GM23338 (cell line): ENCODE measurements at regions not wholly inside any gene's neighbourhood (a gene's known extent, or its start where the extent isn't known, plus 50 kb on each side); places are given as distances from the start of the nearest gene placed in this dataset.

Experiments
- ATAC-seq: fragments of 200-7000 bp; cut with Tn5 transposase; 3 replicates; pipeline ENCODE4 v1.9.1; 2020
- DNase-seq: peaks from one replicate; pipeline ENCODE4 v3.0.0-alpha.2; 2015; ENCODE audit warnings: low spot score
- H2AFZ ChIP-seq: fragments of 200-600 bp; sonication (generic); 2 replicates; pipeline ENCODE4 v1.8.0; 2016; ENCODE audit warnings: antibody characterized with exemption, mild to moderate bottlenecking, moderate library complexity
- H3F3A ChIP-seq: fragments of 200-600 bp; sonication (generic); replicated peaks from 2 replicates; pipeline ENCODE4 v1.8.0; 2017; ENCODE audit warnings: antibody characterized with exemption, mixed run types, low read depth
- H3K27ac ChIP-seq: fragments of 200-600 bp; sonication (generic); 2 replicates; pipeline ENCODE4 v1.6.1; 2016; ENCODE audit warnings: low read depth
- H3K27me3 ChIP-seq: fragments of 200-600 bp; sonication (generic); 2 replicates; pipeline ENCODE4 v1.8.0; 2016; ENCODE audit warnings: mild to moderate bottlenecking, mixed run types, moderate library complexity; ENCODE audit not compliant: insufficient read depth
- H3K36me3 ChIP-seq: fragments of 200-600 bp; sonication (generic); 2 replicates; pipeline ENCODE4 v1.8.0; 2016; ENCODE audit warnings: mild to moderate bottlenecking; ENCODE audit not compliant: insufficient read depth
- H3K4me1 ChIP-seq: fragments of 200-600 bp; sonication (generic); 2 replicates; pipeline ENCODE4 v1.8.0; 2016; ENCODE audit warnings: mild to moderate bottlenecking, moderate library complexity; ENCODE audit not compliant: insufficient read depth
- H3K4me2 ChIP-seq: fragments of 200-600 bp; sonication (generic); 2 replicates; pipeline ENCODE4 v1.7.1; 2017; ENCODE audit warnings: mixed run types
- H3K4me3 ChIP-seq: fragments of 200-600 bp; sonication (generic); 2 replicates; pipeline ENCODE4 v1.6.1; 2016; ENCODE audit warnings: mixed run types
- H3K79me2 ChIP-seq: fragments of 200-600 bp; sonication (generic); replicated peaks from 2 replicates; pipeline ENCODE4 v1.8.0; 2017; ENCODE audit warnings: mild to moderate bottlenecking; ENCODE audit not compliant: insufficient read depth
- H3K9me2 ChIP-seq: fragments of 200-600 bp; sonication (generic); 2 replicates; pipeline ENCODE4 v1.8.0; 2017; ENCODE audit not compliant: insufficient read depth
- H4K20me1 ChIP-seq: fragments of 200-600 bp; sonication (generic); replicated peaks from 2 replicates; pipeline ENCODE4 v1.8.0; 2017; ENCODE audit warnings: mild to moderate bottlenecking; ENCODE audit not compliant: insufficient read depth
- H3K27ac Mint-ChIP-seq: 2 replicates; pipeline ENCODE4 v1.8.0; 2020; ENCODE audit warnings: inconsistent platforms, mild to moderate bottlenecking, moderate library complexity, mixed read lengths
- H3K27me3 Mint-ChIP-seq: 3 replicates; pipeline ENCODE4 v1.8.0; 2022; ENCODE audit warnings: low read depth, mild to moderate bottlenecking, moderate library complexity, mixed read lengths, inconsistent platforms; ENCODE audit not compliant: insufficient read depth, poor library complexity
- H3K36me3 Mint-ChIP-seq: 3 replicates; pipeline ENCODE4 v1.8.0; 2021; ENCODE audit warnings: low read depth, mild to moderate bottlenecking, inconsistent platforms, moderate library complexity, mixed read lengths
- H3K4me1 Mint-ChIP-seq: 3 replicates; pipeline ENCODE4 v1.8.0; 2020; ENCODE audit warnings: mild to moderate bottlenecking, inconsistent platforms, mixed read lengths
- H3K4me3 Mint-ChIP-seq: 3 replicates; pipeline ENCODE4 v1.8.0; 2021; ENCODE audit warnings: moderate library complexity, mild to moderate bottlenecking, inconsistent platforms, mixed read lengths
- H3K9me3 Mint-ChIP-seq: 3 replicates; pipeline ENCODE4 v1.8.0; 2020; ENCODE audit warnings: moderate library complexity, mild to moderate bottlenecking, inconsistent platforms, mixed read lengths
- EZH2phosphoT487 ChIP-seq: fragments of 200-600 bp; sonication (generic); IDR thresholded peaks from one replicate; pipeline ENCODE4 v1.8.1; 2018; ENCODE audit warnings: antibody characterized with exemption; ENCODE audit not compliant: unreplicated experiment
- NANOG ChIP-seq: IDR thresholded peaks from 2 replicates; pipeline ENCODE4 v1.6.1; 2016; ENCODE audit warnings: antibody characterized with exemption, borderline replicate concordance
- STAT1 ChIP-seq: IDR thresholded peaks from one replicate; pipeline ENCODE4 v1.6.1; 2016; ENCODE audit warnings: antibody characterized with exemption; ENCODE audit not compliant: unreplicated experiment
- ZNF331 ChIP-seq: fragments of 250-450 bp; sonication (Bioruptor Pico); IDR thresholded peaks from 2 replicates; pipeline ENCODE4 v1.5.0; 2020; ENCODE audit warnings: low read depth, mild to moderate bottlenecking, moderate library complexity
- TF ChIP-seq, protein P1 (sequence below): IDR thresholded peaks from 2 replicates; pipeline ENCODE4 v1.6.1; 2016; ENCODE audit warnings: antibody characterized with exemption
- TF ChIP-seq, protein P2 (sequence below), 2 experiments: fragments of 200-600 bp in 1 of 2; sonication (generic) in 1 of 2; conservative IDR thresholded peaks; 2 replicates each; pipeline versions ENCODE4 v1.5.1 to v1.6.1; 2016 to 2017; ENCODE audit warnings: antibody characterized with exemption in 2 of 2, low read depth in 2 of 2, mild to moderate bottlenecking in 2 of 2, moderate library complexity in 1 of 2
- TF ChIP-seq, protein P3 (sequence below): fragments of 250-450 bp; sonication (Bioruptor Pico); IDR thresholded peaks from 2 replicates; pipeline ENCODE4 v1.5.0; 2020; ENCODE audit warnings: mild to moderate bottlenecking, moderate library complexity

DNA sequence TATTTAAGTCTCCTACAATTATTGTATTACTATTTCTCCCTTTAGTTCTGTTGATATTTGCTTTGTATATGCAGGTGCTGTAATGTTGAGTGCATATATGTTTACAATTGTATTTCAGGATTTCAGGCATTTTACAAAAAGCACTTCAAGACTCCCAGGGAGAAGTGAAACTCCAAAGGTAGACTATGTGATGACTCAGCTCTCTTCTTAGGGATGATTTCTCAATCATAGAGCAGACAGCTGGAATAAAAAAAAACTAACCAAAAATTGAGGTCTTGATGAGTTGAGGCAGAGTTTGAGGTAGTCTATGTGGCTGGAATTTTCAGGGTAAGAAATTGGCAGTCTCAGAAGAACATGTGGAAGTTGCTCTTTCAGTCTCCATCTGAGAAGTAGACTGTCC lies 786.1 kb downstream of the TFAP2A start:
- DNase-seq (no peak), ATAC-seq (no peak)
- Histone ChIP-seq H3K4me1 (no peaks in the 10 kb centered on the region), H3K4me3 (no peak overlapping the region), H3K36me3 (no peaks in the 10 kb centered on the region; the same call in 1 of the 2 replicates), H2AFZ (no peak overlapping the region), H3K27me3 (no peaks in the 10 kb centered on the region), H3K27ac (no peak overlapping the region), H4K20me1 (no peaks in the 10 kb centered on the region), H3K79me2 (no peaks in the 10 kb centered on the region), H3K9me2 (no peaks in the 10 kb centered on the region; the same call in 1 of the 2 replicates), H3F3A (no peaks in the 10 kb centered on the region), H3K4me2 (no peak overlapping the region)
- Mint-ChIP-seq H3K9me3 (peaks cover 27% of the 10 kb centered on the region), H3K36me3 (peaks cover 9% of the 10 kb centered on the region; the same call in 1 of the 3 replicates), H3K27ac (0 out of 2 replicates have a peak overlapping the region, but pooled peaks have one; percentile 62), H3K4me1 (peaks cover 3% of the 10 kb centered on the region; the same call in 1 of the 3 replicates), H3K27me3 (no peaks in the 10 kb centered on the region), H3K4me3 (no peak overlapping the region)
- TF ChIP-seq EZH2phosphoT487 (no peak), ZNF331 (no peak), STAT1 (no peak)
- TF ChIP-seq, protein P1, sequence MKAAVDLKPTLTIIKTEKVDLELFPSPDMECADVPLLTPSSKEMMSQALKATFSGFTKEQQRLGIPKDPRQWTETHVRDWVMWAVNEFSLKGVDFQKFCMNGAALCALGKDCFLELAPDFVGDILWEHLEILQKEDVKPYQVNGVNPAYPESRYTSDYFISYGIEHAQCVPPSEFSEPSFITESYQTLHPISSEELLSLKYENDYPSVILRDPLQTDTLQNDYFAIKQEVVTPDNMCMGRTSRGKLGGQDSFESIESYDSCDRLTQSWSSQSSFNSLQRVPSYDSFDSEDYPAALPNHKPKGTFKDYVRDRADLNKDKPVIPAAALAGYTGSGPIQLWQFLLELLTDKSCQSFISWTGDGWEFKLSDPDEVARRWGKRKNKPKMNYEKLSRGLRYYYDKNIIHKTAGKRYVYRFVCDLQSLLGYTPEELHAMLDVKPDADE = no peak
- TF ChIP-seq, protein P2, sequence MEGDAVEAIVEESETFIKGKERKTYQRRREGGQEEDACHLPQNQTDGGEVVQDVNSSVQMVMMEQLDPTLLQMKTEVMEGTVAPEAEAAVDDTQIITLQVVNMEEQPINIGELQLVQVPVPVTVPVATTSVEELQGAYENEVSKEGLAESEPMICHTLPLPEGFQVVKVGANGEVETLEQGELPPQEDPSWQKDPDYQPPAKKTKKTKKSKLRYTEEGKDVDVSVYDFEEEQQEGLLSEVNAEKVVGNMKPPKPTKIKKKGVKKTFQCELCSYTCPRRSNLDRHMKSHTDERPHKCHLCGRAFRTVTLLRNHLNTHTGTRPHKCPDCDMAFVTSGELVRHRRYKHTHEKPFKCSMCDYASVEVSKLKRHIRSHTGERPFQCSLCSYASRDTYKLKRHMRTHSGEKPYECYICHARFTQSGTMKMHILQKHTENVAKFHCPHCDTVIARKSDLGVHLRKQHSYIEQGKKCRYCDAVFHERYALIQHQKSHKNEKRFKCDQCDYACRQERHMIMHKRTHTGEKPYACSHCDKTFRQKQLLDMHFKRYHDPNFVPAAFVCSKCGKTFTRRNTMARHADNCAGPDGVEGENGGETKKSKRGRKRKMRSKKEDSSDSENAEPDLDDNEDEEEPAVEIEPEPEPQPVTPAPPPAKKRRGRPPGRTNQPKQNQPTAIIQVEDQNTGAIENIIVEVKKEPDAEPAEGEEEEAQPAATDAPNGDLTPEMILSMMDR (conservative IDR thresholded peaks at IDR 0.05; ENCODE audit: low read depth in 2 of 2) = no peak

DNA sequence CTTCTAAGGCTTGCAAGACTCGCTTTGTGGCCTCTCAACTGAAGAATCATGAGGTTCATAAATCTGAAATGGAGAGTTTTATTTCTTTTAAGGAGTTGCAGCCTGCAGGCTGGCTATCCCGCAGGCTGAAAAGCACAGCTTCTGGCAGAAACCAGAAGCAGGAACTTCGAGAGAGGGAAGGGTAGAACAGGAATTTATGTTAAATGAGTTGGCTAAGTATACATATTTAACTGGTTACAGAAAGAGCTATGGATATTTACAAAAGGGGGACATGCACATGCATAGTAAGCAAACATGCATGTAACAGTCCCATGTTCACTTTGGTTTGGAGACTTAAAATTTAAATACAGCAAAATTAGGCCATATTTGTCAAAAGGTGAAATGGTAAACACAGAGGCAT lies 787.0 kb downstream of the TFAP2A start:
- H4K20me1 ChIP-seq = no peaks in the 10 kb centered on the region
- H3K36me3 ChIP-seq = no peaks in the 10 kb centered on the region; the same call in 1 of the 2 replicates
- H2AFZ ChIP-seq = no peak overlapping the region
- peaks cover 3% of the 10 kb centered on the region; the same call in 1 of the 3 replicates for H3K4me1 Mint-ChIP-seq
- H3F3A ChIP-seq = no peaks in the 10 kb centered on the region
- H3K27ac ChIP-seq = no peak overlapping the region
- H3K4me1 ChIP-seq = no peaks in the 10 kb centered on the region
- DNase-seq (peak; percentile 29), ATAC-seq (no peak)
- TF ChIP-seq EZH2phosphoT487 = no peak
- H3K4me3 ChIP-seq = no peak overlapping the region
- H3K4me2 ChIP-seq = no peak overlapping the region
- no peaks in the 10 kb centered on the region for H3K27me3 ChIP-seq
- no peaks in the 10 kb centered on the region for H3K27me3 Mint-ChIP-seq
- peaks cover 9% of the 10 kb centered on the region; the same call in 1 of the 3 replicates for H3K36me3 Mint-ChIP-seq
- H3K9me2 ChIP-seq = no peaks in the 10 kb centered on the region; the same call in 1 of the 2 replicates
- no peak overlapping the region for H3K4me3 Mint-ChIP-seq
- H3K27ac Mint-ChIP-seq = no peak overlapping the region
- H3K79me2 ChIP-seq = no peaks in the 10 kb centered on the region
- peaks cover 27% of the 10 kb centered on the region for H3K9me3 Mint-ChIP-seq

DNA sequence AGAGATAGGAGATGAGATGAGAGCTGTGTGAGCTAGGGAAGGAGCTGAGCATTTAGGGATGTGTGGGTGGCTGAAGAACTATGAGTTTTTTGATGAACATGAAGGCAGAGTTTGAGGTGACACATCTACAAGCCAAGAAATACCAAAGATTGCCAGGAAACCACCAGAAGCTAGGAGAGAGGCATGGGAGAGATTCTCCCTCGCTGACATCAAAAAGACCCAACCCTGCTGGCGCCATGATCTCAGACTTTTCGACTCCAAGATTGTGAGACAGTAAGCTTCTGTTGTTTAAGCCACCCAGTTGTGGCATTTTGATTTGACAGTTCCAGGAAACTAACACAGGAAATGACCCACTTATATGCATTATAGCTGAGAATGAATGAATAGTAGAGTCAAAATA lies 790.9 kb downstream of the TFAP2A start:
- peaks cover 3% of the 10 kb centered on the region; the same call in 1 of the 3 replicates for H3K36me3 Mint-ChIP-seq
- H3K36me3 ChIP-seq = no peaks in the 10 kb centered on the region; the same call in 1 of the 2 replicates
- no peaks in the 10 kb centered on the region for H3K9me2 ChIP-seq
- no peak overlapping the region for H3K27ac Mint-ChIP-seq
- peaks cover 3% of the 10 kb centered on the region for H3K9me3 Mint-ChIP-seq
- H3K4me2 ChIP-seq = no peak overlapping the region
- DNase-seq (no peak), ATAC-seq (no peak)
- no peaks in the 10 kb centered on the region for H3K79me2 ChIP-seq
- H2AFZ ChIP-seq = no peak overlapping the region
- H3K4me1 ChIP-seq = no peaks in the 10 kb centered on the region
- peaks cover 3% of the 10 kb centered on the region; the same call in 1 of the 3 replicates for H3K4me1 Mint-ChIP-seq
- H3K27me3 ChIP-seq = no peaks in the 10 kb centered on the region
- H4K20me1 ChIP-seq = no peaks in the 10 kb centered on the region; the same call in 1 of the 2 replicates
- no peak overlapping the region for H3K27ac ChIP-seq
- H3F3A ChIP-seq = no peaks in the 10 kb centered on the region
- H3K4me3 Mint-ChIP-seq = no peak overlapping the region
- no peaks in the 10 kb centered on the region for H3K27me3 Mint-ChIP-seq
- no peak overlapping the region for H3K4me3 ChIP-seq
- TF ChIP-seq, protein P3, sequence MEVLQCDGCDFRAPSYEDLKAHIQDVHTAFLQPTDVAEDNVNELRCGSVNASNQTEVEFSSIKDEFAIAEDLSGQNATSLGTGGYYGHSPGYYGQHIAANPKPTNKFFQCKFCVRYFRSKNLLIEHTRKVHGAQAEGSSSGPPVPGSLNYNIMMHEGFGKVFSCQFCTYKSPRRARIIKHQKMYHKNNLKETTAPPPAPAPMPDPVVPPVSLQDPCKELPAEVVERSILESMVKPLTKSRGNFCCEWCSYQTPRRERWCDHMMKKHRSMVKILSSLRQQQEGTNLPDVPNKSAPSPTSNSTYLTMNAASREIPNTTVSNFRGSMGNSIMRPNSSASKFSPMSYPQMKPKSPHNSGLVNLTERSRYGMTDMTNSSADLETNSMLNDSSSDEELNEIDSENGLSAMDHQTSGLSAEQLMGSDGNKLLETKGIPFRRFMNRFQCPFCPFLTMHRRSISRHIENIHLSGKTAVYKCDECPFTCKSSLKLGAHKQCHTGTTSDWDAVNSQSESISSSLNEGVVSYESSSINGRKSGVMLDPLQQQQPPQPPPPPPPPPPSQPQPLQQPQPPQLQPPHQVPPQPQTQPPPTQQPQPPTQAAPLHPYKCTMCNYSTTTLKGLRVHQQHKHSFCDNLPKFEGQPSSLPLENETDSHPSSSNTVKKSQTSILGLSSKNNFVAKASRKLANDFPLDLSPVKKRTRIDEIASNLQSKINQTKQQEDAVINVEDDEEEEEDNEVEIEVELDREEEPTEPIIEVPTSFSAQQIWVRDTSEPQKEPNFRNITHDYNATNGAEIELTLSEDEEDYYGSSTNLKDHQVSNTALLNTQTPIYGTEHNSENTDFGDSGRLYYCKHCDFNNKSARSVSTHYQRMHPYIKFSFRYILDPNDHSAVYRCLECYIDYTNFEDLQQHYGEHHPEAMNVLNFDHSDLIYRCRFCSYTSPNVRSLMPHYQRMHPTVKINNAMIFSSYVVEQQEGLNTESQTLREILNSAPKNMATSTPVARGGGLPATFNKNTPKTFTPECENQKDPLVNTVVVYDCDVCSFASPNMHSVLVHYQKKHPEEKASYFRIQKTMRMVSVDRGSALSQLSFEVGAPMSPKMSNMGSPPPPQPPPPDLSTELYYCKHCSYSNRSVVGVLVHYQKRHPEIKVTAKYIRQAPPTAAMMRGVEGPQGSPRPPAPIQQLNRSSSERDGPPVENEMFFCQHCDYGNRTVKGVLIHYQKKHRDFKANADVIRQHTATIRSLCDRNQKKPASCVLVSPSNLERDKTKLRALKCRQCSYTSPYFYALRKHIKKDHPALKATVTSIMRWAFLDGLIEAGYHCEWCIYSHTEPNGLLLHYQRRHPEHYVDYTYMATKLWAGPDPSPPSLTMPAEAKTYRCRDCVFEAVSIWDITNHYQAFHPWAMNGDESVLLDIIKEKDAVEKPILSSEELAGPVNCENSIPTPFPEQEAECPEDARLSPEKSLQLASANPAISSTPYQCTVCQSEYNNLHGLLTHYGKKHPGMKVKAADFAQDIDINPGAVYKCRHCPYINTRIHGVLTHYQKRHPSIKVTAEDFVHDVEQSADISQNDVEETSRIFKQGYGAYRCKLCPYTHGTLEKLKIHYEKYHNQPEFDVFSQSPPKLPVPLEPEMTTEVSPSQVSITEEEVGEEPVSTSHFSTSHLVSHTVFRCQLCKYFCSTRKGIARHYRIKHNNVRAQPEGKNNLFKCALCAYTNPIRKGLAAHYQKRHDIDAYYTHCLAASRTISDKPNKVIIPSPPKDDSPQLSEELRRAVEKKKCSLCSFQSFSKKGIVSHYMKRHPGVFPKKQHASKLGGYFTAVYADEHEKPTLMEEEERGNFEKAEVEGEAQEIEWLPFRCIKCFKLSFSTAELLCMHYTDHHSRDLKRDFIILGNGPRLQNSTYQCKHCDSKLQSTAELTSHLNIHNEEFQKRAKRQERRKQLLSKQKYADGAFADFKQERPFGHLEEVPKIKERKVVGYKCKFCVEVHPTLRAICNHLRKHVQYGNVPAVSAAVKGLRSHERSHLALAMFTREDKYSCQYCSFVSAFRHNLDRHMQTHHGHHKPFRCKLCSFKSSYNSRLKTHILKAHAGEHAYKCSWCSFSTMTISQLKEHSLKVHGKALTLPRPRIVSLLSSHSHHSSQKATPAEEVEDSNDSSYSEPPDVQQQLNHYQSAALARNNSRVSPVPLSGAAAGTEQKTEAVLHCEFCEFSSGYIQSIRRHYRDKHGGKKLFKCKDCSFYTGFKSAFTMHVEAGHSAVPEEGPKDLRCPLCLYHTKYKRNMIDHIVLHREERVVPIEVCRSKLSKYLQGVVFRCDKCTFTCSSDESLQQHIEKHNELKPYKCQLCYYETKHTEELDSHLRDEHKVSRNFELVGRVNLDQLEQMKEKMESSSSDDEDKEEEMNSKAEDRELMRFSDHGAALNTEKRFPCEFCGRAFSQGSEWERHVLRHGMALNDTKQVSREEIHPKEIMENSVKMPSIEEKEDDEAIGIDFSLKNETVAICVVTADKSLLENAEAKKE = no peak
- no peak for TF ChIP-seq NANOG
